SKM-1 treated with dmso at 0.1 percent for 144 hours (cell line): ENCODE measurements at regions not wholly inside any gene's neighbourhood (a gene's known extent, or its start where the extent isn't known, plus 50 kb on each side); places are given as distances from the start of the nearest gene placed in this dataset.
"Not testable (repeated sequence)": the region's sequence is repeated elsewhere in the genome, so short reads cannot be mapped to it uniquely, and the experiment has no call there.

ENCODE experiments used
- DNase-seq: peaks from one replicate; lab custom pipeline; 2025; ENCODE audit not compliant: unreplicated experiment; lab: John Stamatoyannopoulos, UW

DNA sequence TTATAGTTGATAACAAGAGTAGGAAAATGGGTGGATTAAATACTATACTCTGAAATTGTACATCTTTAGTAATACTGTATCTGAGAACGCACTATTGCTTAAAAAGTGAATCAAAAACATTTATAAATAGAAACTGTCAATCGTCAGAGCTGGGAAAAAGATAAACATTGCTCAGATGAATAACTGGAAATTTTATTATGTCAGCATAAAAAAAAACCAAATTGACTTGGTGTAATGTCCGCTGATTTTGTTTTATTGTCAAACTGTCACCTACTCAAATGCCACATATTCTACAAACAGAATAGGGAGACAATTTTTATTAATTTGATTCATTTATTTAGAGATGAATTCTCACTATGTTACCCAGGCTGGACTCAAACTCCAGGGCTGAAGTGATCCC is 109.3 kb upstream of the TMTC1 start:
- DNase-seq: no peak

DNA sequence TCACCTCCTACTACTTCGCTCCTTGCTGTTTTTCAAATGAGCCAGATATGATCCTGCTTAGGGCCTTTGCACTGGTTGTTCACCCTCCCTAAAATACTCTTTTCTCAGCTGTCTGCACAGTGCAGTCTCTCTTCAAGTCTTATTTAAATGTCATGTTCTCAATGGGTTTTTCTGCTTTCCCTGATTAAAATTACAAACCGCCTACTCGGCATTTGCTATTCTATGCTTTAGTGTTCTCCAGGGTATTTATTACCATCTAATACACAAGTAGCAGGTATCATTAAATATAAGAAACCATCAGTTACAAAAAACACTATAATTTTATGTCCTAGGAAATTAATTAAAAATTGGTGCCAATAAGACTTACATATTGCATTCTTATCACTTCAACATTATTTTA is 108.0 kb upstream of the TMTC1 start:
- no peak for DNase-seq

DNA sequence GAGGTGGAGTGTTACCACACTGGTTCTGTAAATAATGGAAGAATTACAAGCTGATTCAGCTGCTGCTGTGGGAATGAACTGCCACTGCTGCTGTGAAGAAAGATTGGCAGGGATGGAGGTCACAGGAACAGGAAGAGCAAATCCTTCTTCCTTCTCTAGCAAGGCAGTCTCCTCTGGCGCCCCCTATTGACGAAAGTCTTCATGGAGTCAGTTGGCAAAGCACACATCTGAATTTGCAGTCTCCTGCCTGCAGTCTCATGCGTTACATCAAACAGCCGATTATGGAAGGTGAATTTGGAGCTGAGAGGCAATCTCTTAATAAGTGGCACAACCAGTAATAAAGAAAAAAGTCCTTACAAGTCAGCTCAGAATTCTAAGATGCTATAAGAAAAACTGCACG is 106.0 kb upstream of the TMTC1 start:
- peak; percentile 34 for DNase-seq

DNA sequence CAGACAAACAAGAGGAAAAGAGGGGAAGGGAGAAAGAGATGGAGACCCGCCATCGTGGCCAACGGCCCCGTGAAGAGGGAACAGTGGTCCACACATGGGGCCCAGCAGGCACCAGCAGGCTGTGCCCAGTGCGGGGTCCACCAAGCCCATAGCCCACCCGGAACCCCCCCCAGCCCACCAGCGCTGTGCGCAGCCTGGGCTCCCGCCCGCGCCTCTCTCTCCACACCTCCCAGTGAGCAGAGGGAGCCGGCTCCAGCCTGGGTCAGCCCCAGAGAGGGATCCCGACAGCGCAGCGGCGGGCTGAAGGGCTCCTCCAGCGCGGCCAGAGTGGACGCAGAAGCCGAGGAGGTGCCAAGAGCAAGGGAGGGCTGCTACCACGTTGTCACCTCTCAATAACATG is 105.0 kb upstream of the TMTC1 start:
- no peak for DNase-seq

DNA sequence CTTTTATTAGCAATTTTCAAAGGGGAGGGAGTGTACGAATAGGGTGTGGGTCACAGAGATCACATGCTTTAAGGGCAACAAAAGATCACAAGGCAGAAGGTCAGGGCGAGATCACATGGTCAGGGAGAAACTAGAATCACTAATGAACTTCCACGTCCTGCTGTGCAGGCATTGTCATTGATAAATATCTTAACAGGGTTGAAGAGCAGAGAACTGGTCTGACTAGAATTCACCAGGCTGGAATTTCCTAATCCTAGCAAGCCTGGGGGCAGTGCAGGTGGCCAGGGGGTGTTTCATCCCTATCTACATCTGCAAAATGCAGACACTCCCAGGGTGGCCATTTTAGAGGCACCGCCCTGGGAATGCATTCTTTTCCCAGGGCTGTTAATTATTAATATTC is 101.2 kb upstream of the TMTC1 start:
- DNase-seq: not testable (repeated sequence)

DNA sequence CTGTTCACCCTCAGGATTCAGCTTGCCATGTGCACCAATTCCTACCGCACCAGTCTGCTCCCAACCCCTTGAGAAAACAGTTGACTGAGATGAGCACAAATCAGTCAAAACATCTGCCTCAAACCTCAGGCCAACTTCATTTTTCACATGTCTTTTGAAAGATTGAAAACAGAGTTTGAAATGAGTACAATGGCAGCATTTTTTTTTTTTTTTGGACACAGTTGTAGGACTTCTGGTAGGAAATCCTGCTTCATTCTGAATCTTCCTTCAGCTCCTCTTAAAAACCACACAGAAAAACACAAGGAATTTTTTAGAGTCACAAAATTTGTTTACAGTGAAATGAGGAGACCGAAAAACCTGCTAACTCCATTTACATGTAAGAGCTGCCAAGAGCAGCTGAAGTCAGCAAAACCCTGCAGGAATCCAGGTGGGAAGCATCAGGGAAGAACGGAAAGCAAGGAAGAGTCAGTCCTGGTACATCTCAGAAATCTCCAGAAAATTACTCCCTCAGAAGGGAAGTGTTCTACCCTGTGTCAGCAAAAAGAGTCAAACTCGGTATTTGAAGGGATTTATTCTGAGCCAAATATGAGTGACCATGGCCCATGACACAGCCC is 100.3 kb upstream of the TMTC1 start:
- no peak for DNase-seq

DNA sequence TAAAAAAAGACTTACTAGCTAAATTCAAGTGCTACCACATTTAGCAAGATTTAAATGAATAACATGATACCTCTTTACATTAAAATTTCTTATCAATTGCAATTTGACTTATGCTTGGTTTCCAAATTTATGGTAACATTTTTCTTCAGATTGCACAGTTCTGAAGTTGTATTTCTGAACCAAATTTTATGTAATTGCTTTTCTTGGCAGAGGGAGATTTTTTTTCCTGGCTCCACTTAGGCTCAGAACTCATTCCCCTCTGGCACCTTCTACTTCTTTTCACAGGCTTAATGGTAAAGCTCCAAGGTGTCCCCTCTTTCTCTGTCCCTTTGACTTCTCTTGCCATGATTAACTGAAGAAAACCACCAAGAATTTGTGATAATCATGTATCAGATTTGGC is 99.8 kb upstream of the TMTC1 start:
- no peak for DNase-seq

DNA sequence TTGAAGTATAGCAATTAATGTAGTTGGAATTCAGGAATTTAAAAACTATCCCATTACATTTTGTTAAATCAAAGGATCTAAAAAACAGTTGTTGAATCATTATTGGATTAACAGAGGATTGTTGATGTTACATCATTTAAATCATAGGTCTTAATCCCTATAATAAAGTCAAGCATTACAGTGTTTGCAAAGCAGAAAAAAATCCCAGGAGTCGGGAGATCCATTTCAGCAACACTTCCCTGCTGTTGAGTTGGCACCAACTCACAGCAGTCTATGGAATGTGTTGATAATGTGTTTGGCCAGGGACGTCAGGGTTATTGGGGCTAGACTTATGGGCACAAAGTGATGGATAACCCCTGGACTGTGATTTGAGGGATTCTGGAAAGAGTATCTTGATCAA is 99.1 kb upstream of the TMTC1 start:
- DNase-seq: no peak

DNA sequence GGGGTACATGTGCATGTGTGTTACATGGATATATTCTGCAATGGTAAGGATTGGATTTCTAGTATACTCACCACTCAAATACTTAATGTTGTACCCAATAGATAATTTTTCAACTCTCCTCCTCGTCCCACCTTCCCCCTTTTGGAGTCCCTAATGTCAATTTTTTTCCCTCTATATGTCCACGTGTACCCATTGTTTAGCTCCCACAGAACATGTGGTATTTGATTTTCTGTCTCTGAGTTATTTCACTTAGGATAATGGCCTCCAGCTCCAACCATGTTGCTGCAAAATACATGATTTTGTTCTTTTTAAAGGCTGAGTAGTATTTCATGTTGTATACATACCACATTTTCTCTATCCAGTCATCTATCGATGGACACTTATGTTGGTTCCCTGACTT is 97.2 kb upstream of the TMTC1 start:
- no peak for DNase-seq

DNA sequence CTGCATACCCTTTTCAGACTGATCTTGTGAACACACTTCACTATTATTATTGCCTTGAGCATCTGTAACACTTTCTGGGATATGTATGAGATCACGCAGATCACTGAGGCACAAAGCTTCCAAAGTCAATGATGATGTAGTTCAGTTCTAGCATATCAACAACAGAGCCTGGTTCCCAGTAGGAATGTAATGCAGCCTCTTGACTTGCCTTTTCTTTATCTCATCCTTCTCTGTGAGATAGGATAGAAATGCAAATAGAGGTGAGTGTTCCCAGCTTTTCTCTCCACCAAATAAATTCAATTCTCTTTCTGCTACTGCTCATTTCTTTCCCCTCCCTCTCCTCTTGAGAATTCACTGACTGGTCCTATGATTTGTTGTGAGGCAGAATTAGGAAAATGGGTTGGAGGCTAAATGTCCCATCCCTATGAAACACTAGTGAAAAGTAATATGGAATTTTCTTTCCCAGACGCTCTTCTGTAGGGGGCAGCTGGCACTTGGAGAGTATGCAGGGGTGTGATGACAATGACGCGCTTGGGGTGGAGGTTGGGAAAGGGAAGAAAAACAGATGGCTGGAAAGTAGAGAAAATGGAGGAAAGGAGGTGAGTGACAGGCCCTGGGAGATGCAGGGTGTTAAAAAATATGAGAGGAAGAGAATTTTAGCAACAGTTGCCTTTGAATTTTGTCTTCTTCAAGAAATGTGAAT is 96.0 kb upstream of the TMTC1 start:
- DNase-seq: no peak

DNA sequence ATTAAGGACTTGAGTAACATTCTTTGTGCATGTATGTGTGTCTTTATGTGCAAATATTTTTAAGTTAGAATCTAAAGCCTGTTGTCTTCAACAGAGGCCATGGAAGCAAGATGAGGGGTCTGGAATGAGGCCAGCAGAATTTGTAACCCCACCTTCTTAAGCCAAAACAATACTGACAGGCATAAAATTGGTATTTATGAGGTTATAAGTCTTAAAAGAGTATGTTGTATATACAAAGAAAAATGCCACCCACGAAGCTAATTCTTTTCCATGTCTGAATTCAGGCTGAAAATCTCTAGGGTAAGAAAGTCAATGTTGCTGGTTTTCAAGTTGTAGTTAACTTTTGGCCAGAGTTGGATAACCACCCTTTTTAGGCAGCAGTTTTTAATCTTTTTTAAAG is 86.2 kb upstream of the TMTC1 start:
- DNase-seq: no peak

DNA sequence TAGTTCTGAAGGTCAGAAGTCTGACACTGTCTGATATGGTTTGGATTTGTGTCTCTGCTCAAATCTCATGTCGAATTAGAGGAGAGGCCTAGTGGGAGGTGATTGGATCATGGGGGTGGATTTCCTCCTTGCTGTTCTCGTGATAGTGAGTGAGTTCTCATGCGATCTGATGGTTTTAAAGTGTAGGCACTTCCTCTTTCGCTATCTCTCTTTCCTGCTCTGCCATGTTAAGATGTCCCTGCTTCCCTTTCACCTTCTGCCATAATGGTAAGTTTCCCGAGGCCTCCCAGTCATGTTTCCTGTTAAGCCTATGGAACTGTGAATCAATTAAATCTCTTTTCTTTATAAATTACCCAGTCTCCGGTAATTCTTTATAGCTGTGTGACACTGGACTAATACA is 84.1 kb upstream of the TMTC1 start:
- no peak for DNase-seq

DNA sequence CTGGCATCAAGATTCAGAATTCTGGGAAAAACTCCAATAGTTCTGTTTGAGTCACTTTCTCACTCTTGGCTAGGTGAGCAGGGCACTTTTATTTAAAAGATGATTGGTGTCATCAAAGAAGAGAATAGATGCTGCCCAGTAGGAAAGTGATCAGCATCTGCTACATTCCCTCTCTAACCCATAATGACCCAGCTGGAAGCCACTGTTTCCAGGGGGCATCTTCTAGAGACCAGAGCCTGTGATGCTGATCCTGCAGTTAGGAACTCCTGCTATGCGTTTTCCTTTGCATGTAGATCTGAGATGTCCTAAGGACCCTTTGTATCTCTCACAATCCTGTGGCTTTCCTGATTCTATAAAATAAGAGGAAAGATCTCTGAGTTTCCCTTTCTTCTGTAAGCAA is 79.9 kb upstream of the TMTC1 start:
- DNase-seq: no peak

DNA sequence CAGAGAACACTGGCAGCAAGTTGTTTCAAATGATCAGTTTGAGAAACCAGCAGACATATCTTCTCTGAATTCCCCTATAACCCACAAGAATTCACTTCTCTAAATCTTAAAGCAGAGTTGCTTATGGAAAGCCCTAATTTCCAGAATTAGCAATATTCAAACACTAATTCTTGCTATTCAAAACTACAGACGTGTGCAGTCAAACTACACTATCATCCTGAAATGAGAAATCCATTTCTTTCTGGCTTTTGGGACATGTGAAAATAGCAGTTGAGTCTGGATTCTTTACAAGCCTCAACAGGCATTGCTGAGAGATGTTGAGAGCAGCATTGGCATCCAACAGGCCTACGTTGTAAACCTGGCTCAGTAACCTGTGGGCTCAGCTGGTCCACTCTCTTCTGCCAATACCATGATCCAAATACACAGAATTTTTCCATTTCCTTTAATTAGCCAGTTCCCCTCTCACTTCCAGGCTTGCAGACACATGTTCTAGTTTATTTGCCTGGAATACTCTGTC is 74.6 kb upstream of the TMTC1 start:
- DNase-seq: no peak

DNA sequence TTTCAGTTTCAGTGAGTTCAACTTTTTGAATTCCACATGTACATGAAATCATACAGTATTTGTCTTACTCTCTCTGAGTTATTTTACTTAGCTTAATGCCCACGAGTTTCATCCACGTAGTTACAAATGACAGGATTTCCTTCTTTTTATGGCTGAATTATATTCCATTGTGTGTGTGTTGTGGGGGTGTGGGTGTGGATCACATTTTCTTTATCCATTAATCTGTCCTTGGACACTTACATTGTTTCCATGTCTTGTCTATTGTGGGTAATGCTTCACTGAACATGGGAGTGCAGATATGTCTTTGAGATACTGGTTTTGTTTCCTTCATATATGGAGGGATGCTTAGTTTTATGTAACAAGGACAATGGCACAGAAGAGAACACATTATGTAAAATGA is 63.5 kb upstream of the TMTC1 start:
- no peak for DNase-seq

DNA sequence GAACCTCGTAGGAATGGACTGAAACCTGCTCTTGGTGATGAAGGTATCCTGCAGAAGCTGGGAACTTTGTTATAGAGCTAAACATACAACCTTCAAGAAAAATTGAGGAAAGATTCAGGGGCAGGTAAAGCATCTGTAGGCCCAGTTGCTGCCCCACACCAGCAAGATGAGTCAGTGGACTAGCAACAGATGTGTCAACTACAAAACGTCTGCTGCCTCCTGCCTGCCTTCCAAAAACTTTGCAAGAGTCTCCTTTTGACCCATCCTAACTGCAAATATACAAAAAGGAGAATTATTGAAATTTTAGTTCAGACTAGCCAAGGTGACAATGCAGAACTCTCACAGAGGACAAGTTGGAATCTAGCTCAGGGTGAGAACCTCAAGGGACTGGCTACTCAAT is 60.9 kb upstream of the TMTC1 start:
- DNase-seq: no peak

DNA sequence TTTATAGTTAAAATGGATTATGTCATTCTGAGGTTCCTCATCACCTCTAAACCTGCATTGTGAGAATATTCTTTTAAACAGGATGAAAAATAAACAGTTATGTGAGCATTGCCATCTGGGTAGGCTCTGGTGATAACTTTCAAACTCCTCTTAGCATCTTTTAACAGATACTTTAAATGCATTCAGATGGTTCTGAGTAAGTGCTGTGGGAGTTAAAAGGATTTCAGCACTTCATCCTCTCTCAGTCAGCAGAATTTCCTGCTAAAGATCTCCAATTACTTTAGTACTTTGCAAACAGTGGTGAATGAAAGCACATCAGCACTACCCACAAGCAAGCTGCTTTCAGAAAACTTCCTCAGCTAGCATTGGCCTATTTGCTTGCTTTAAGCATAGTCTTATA is 59.3 kb upstream of the TMTC1 start:
- DNase-seq: no peak

DNA sequence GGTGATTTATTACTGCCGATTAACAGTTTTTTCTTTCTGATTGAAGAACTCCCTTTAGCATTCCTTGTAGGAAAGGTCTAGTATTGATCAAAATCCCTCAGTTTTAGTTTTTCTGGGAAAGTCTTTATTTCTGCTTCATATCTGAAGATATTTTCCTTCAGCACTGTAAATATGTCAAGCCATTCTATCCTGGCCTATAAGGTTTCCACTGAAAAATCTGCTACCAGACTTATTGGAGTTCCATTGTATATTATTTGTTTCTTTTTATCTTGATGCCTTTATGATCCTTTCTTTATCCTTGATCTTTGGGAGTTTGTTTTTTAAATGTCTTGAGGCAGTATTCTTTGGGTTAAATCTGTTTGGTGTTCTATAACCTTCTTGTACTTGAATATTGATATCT is 55.0 kb upstream of the TMTC1 start:
- DNase-seq: no peak
